Osteoblast (primary cell): ENCODE measurements at regions not wholly inside any gene's neighbourhood (a gene's known extent, or its start where the extent isn't known, plus 50 kb on each side); places are given as distances from the start of the nearest gene placed in this dataset.

Experiments used
- DNase-seq: peaks from one replicate; pipeline ENCODE4 v3.0.0; 2011; ENCODE audit warnings: low spot score, mixed read lengths; ENCODE audit not compliant: insufficient read length; ENCODE audit errors: missing footprints
- H2AFZ ChIP-seq: 2 replicates; pipeline ENCODE4 v1.6.0; 2011; ENCODE audit warnings: mild to moderate bottlenecking, low read length
- H3K27ac ChIP-seq: 2 replicates; pipeline ENCODE4 v1.5.1; 2011; ENCODE audit warnings: mild to moderate bottlenecking, low read depth, low read length, moderate library complexity
- H3K27me3 ChIP-seq: 2 replicates; pipeline ENCODE4 v1.6.0; 2012; ENCODE audit warnings: mild to moderate bottlenecking, control low read depth, inconsistent platforms, low read length, moderate library complexity; ENCODE audit not compliant: insufficient read depth
- H3K36me3 ChIP-seq: 2 replicates; pipeline ENCODE4 v1.5.1; 2011; ENCODE audit warnings: mild to moderate bottlenecking, low read length, control low read depth, moderate library complexity; ENCODE audit not compliant: insufficient read depth
- H3K4me1 ChIP-seq: 2 replicates; pipeline ENCODE4 v1.5.1; 2011; ENCODE audit warnings: mild to moderate bottlenecking, low read length, control low read depth, moderate library complexity; ENCODE audit not compliant: insufficient read depth
- H3K4me2 ChIP-seq: 2 replicates; pipeline ENCODE4 v1.6.0; 2011; ENCODE audit warnings: mild to moderate bottlenecking, low read length; ENCODE audit not compliant: insufficient read depth
- H3K4me3 ChIP-seq: fragments of 200-600 bp; sonication (generic); 3 replicates; pipeline ENCODE4 v1.5.1; 2012; ENCODE audit warnings: mild to moderate bottlenecking, low read length, inconsistent platforms; ENCODE audit not compliant: insufficient read depth
- H3K79me2 ChIP-seq: 2 replicates; pipeline ENCODE4 v1.6.0; 2012; ENCODE audit warnings: mild to moderate bottlenecking, low read length, control low read depth, inconsistent platforms; ENCODE audit not compliant: insufficient read depth
- H3K9me3 ChIP-seq: 2 replicates; pipeline ENCODE4 v1.5.1; 2011; ENCODE audit warnings: low read depth, low read length, control low read depth
- H4K20me1 ChIP-seq: 2 replicates; pipeline ENCODE4 v1.6.0; 2012; ENCODE audit warnings: mild to moderate bottlenecking, low read length, control low read depth; ENCODE audit not compliant: insufficient read depth
- CTCF ChIP-seq: IDR thresholded peaks from 2 replicates; pipeline ENCODE4 v1.5.1; 2011; ENCODE audit warnings: mild to moderate bottlenecking, low read depth, low read length, moderate library complexity; ENCODE audit errors: extremely low read depth

DNA sequence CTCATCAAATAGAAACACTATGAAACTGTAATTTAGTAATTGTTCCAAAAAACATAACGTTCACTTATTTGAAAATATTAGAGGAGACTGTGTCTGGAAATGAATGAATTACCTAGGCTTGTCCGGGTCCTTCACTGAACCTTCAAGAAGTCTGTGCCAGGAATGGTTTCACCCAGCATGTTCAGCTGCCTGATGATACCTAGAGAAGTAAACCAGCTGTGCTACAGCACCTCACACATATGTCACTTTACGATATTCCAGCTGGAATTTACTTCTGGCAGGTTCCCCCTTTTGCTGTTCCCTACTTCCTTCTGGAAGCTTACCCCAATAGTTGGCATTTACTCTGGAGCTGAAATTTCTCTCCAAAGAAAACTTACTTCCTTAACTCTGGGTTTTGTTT lies 906.5 kb downstream of the FAT4 start:
- Histone ChIP-seq H2AFZ (no peak overlapping the region), H3K79me2 (no peaks in the 10 kb centered on the region), H3K4me2 (no peak overlapping the region), H3K4me1 (no peaks in the 10 kb centered on the region), H3K9me3 (no peaks in the 10 kb centered on the region), H3K27ac (no peak overlapping the region), H3K27me3 (no peaks in the 10 kb centered on the region), H3K36me3 (no peaks in the 10 kb centered on the region), H3K4me3 (no peak overlapping the region), H4K20me1 (no peaks in the 10 kb centered on the region)
- TF ChIP-seq CTCF = no peak
- no peak for DNase-seq

DNA sequence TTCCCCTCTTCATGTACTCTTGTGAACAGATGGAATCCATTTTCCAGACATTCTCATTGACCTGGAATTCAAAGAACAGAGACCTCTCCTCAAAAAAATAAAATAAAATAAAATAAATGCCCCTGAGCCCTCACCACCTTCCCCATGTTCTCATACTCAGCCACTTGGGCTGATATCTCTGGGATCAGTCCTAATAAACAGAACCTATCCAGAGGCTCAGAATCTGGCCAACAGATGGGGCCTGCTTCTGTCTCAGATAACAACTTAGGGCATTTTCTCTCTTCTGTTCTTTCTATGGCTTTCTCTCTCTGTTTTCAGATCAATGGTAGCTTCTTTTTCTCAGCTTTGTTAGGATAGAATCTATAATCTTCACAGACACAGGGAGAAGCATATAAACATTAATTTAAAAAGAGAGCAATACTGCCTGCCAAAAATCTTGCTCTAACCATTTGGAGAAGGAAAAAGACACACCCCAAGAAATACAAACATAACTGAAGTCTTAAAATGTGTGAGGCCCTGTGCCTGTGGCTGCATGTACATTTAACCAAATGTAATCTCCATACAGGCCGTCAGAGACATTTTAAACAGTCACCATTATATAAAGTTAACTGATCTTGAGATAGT lies 907.1 kb downstream of the FAT4 start:
- Histone ChIP-seq H3K27me3 (no peaks in the 10 kb centered on the region), H2AFZ (no peak overlapping the region), H3K36me3 (no peaks in the 10 kb centered on the region), H3K9me3 (no peaks in the 10 kb centered on the region), H4K20me1 (no peaks in the 10 kb centered on the region), H3K4me3 (no peak overlapping the region), H3K79me2 (no peaks in the 10 kb centered on the region), H3K4me2 (no peak overlapping the region), H3K4me1 (no peaks in the 10 kb centered on the region), H3K27ac (no peak overlapping the region)
- DNase-seq = no peak
- TF ChIP-seq CTCF = no peak

- TF ChIP-seq CTCF = peak; percentile 61
- Histone ChIP-seq H3K36me3 (no peaks in the 10 kb centered on the region), H3K4me2 (no peak overlapping the region), H3K4me3 (no peak overlapping the region), H3K27ac (no peak overlapping the region), H3K27me3 (no peaks in the 10 kb centered on the region), H2AFZ (no peak overlapping the region), H4K20me1 (no peaks in the 10 kb centered on the region), H3K9me3 (no peaks in the 10 kb centered on the region), H3K79me2 (no peaks in the 10 kb centered on the region), H3K4me1 (no peaks in the 10 kb centered on the region)
- no peak for DNase-seq
Measured at GRCh38 chr4:126223784-126224407, 909.1 kb downstream of the FAT4 start.

DNA sequence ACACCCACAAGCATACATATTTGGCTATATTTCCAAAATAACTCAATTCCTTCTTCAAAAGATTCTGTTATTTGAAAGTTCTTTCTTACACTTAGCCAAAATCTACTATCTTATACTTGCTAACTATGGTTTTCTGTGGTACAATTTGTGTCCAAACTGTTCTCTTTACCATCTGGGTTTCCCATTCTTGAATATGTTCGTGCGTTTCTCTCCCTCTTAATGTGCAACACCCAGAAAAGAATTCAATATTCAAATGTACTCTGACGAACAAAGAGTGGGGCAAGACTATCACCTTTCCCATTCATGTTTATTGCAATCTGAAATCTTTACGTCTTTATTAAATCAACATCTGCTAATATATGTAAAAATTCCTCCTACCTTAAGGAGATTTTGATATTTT lies 912.7 kb downstream of the FAT4 start:
- Histone ChIP-seq H3K4me1 (no peaks in the 10 kb centered on the region), H3K27ac (no peak overlapping the region), H4K20me1 (no peaks in the 10 kb centered on the region), H2AFZ (no peak overlapping the region), H3K79me2 (no peaks in the 10 kb centered on the region), H3K9me3 (no peaks in the 10 kb centered on the region), H3K4me2 (no peak overlapping the region), H3K36me3 (no peaks in the 10 kb centered on the region), H3K27me3 (no peaks in the 10 kb centered on the region), H3K4me3 (no peak overlapping the region)
- TF ChIP-seq CTCF = no peak
- no peak for DNase-seq
